Esophagus muscularis mucosa (tissue), 4 donors: ENCODE measurements at regions not wholly inside any gene's neighbourhood (a gene's known extent, or its start where the extent isn't known, plus 50 kb on each side); places are given as distances from the start of the nearest gene placed in this dataset.

ENCODE experiments used
- CTCF ChIP-seq, 3 experiments: fragments of 200-600 bp in 2 of 3; fragments of 450-650 bp in 1 of 3; sonication (generic) in 2 of 3; IDR thresholded peaks; one replicate each; pipeline ENCODE4 v1.5.1; 2017 to 2019; ENCODE audit warnings: antibody characterized with exemption in 3 of 3, mild to moderate bottlenecking in 2 of 3, moderate library complexity in 1 of 3
- EP300 ChIP-seq: sonication (generic); formaldehyde crosslinking; IDR thresholded peaks from one replicate; pipeline ENCODE4 v1.6.1; 2017; ENCODE audit warnings: antibody characterized with exemption
- POLR2A ChIP-seq: fragments of 450-650 bp; IDR thresholded peaks from one replicate; pipeline ENCODE4 v1.6.1; 2017; ENCODE audit warnings: antibody characterized with exemption, moderate library complexity, mild to moderate bottlenecking, low read depth
- POLR2AphosphoS5 ChIP-seq, 2 donors: sonication (generic); formaldehyde crosslinking; IDR thresholded peaks; one replicate each; pipeline ENCODE4 v1.6.1; 2017; ENCODE audit warnings: antibody characterized with exemption in 2 of 2

GRCh38 chr2:766255-766654, 89.0 kb upstream of the TMEM18 start:
- TF ChIP-seq POLR2A: no peak
- TF ChIP-seq CTCF (IDR thresholded peaks at IDR 0.05): no peak
- no peak for TF ChIP-seq POLR2AphosphoS5 (IDR thresholded peaks at IDR 0.05)
- no peak for TF ChIP-seq EP300
